HG03342 (cell line): ENCODE measurements at regions not wholly inside any gene's neighbourhood (a gene's known extent, or its start where the extent isn't known, plus 50 kb on each side); places are given as distances from the start of the nearest gene placed in this dataset.

Experiments used
- ATAC-seq: cut with Tn5 transposase; IDR thresholded peaks from one replicate; pipeline ENCODE4 v1.9.1; 2021; ENCODE audit warnings: mild to moderate bottlenecking, moderate library complexity; ENCODE audit not compliant: unreplicated experiment

GRCh38 chr6:56407883-56408410 is 160.6 kb upstream of the COL21A1 start:
- no peak for ATAC-seq

- peak; percentile 77 for ATAC-seq
These were observed 159.2 kb upstream of the COL21A1 start for GRCh38 chr6:56406276-56407269.

- no peak for ATAC-seq
These were observed 157.2 kb upstream of the COL21A1 start for GRCh38 chr6:56404599-56404998.

GRCh38 chr6:56403745-56404144 is 156.4 kb upstream of the COL21A1 start:
- no peak for ATAC-seq

GRCh38 chr6:56401477-56402070 is 154.2 kb upstream of the COL21A1 start:
- no peak for ATAC-seq

- ATAC-seq = no peak
These were observed 152.9 kb upstream of the COL21A1 start for GRCh38 chr6:56400273-56400672.

- no peak for ATAC-seq
These were observed 152.4 kb upstream of the COL21A1 start for GRCh38 chr6:56399672-56400263.

- ATAC-seq = no peak
These were observed 151.9 kb upstream of the COL21A1 start for GRCh38 chr6:56399250-56399671.

- no peak for ATAC-seq
These were observed 149.1 kb upstream of the COL21A1 start for GRCh38 chr6:56396435-56396834.

- ATAC-seq = no peak
These were observed 146.5 kb upstream of the COL21A1 start for GRCh38 chr6:56393615-56394612.

- ATAC-seq = no peak
These were observed 141.0 kb upstream of the COL21A1 start for GRCh38 chr6:56388415-56388755.

- no peak for ATAC-seq
These were observed 140.4 kb upstream of the COL21A1 start for GRCh38 chr6:56387621-56388414.

GRCh38 chr6:56386717-56387116 is 139.3 kb upstream of the COL21A1 start:
- ATAC-seq = no peak

- no peak for ATAC-seq
These were observed 138.7 kb upstream of the COL21A1 start for GRCh38 chr6:56385981-56386593.

GRCh38 chr6:56383160-56383559 is 135.8 kb upstream of the COL21A1 start:
- ATAC-seq = no peak

- ATAC-seq = no peak
These were observed 135.1 kb upstream of the COL21A1 start for GRCh38 chr6:56382416-56382940.

- ATAC-seq = no peak
These were observed 134.4 kb upstream of the COL21A1 start for GRCh38 chr6:56381801-56382251.

- no peak for ATAC-seq
These were observed 133.1 kb upstream of the COL21A1 start for GRCh38 chr6:56380476-56380875.
